WTC11 (cell line): ENCODE measurements at regions not wholly inside any gene's neighbourhood (a gene's known extent, or its start where the extent isn't known, plus 50 kb on each side); places are given as distances from the start of the nearest gene placed in this dataset.

ENCODE experiments used
- CBFB ChIP-seq: sonication (generic); formaldehyde crosslinking; IDR thresholded peaks from 2 replicates; pipeline ENCODE4 v1.8.1; 2022; ENCODE audit warnings: mild to moderate bottlenecking, low read depth, missing genetic modification reagents
- CREB1 ChIP-seq: sonication (generic); formaldehyde crosslinking; IDR thresholded peaks from 2 replicates; pipeline ENCODE4 v1.8.0; 2023; ENCODE audit warnings: mild to moderate bottlenecking, missing genetic modification reagents
- CREM ChIP-seq: sonication (generic); formaldehyde crosslinking; IDR thresholded peaks from 2 replicates; pipeline ENCODE4 v1.8.1; 2022; ENCODE audit warnings: mild to moderate bottlenecking, missing genetic modification reagents, moderate library complexity
- CTCF ChIP-seq: fragments of 200-600 bp; IDR thresholded peaks from 2 replicates; pipeline ENCODE4 v1.8.0; 2022; ENCODE audit warnings: antibody characterized with exemption
- E2F5 ChIP-seq: sonication (generic); formaldehyde crosslinking; IDR thresholded peaks from 2 replicates; pipeline ENCODE4 v1.8.1; 2022; ENCODE audit warnings: mild to moderate bottlenecking, moderate library complexity, missing genetic modification reagents
- JUN ChIP-seq: sonication (generic); formaldehyde crosslinking; IDR thresholded peaks from 2 replicates; pipeline ENCODE4 v1.8.0; 2023; ENCODE audit warnings: mild to moderate bottlenecking, missing genetic modification reagents
- MAX ChIP-seq: sonication (generic); formaldehyde crosslinking; IDR thresholded peaks from 2 replicates; pipeline ENCODE4 v1.8.0; 2022; ENCODE audit warnings: mild to moderate bottlenecking, missing genetic modification reagents
- TCF7 ChIP-seq: sonication (generic); formaldehyde crosslinking; IDR thresholded peaks from 2 replicates; pipeline ENCODE4 v1.8.0; 2022; ENCODE audit warnings: mild to moderate bottlenecking, low read depth, missing genetic modification reagents, moderate library complexity
- USF2 ChIP-seq: sonication (generic); formaldehyde crosslinking; IDR thresholded peaks from 2 replicates; pipeline ENCODE4 v1.8.1; 2023; ENCODE audit warnings: mild to moderate bottlenecking, missing genetic modification reagents, moderate library complexity
- ZNF138 ChIP-seq: sonication (generic); formaldehyde crosslinking; conservative IDR thresholded peaks from 2 replicates; pipeline ENCODE4 v1.8.1; 2022; ENCODE audit warnings: mild to moderate bottlenecking, moderate library complexity, missing genetic modification reagents
- ZNF219 ChIP-seq: sonication (generic); formaldehyde crosslinking; IDR thresholded peaks from 2 replicates; pipeline ENCODE4 v1.8.0; 2023; ENCODE audit warnings: missing genetic modification reagents, mild to moderate bottlenecking, borderline replicate concordance
- ZNF232 ChIP-seq: sonication (generic); formaldehyde crosslinking; IDR thresholded peaks from 2 replicates; pipeline ENCODE4 v1.8.0; 2022; ENCODE audit warnings: mild to moderate bottlenecking, missing genetic modification reagents

GRCh38 chr20:4070323-4071177, 55.2 kb upstream of the RNF24 start:
- TF ChIP-seq CTCF: no peak
- TF ChIP-seq CBFB: no peak
- no peak for TF ChIP-seq E2F5 (CRISPR knock-in tag)
- TF ChIP-seq TCF7 (CRISPR knock-in tag): no peak
- no peak for TF ChIP-seq JUN
- TF ChIP-seq MAX (CRISPR knock-in tag): no peak
- TF ChIP-seq ZNF219 (CRISPR knock-in tag): no peak
- TF ChIP-seq USF2 (CRISPR knock-in tag): no peak
- TF ChIP-seq ZNF232: no peak
- TF ChIP-seq CREM (CRISPR knock-in tag): no peak
- no peak for TF ChIP-seq CREB1 (CRISPR knock-in tag)
- no peak for TF ChIP-seq ZNF138 (CRISPR knock-in tag)
